Nephron (organoid): ENCODE measurements at regions not wholly inside any gene's neighbourhood (a gene's known extent, or its start where the extent isn't known, plus 50 kb on each side); places are given as distances from the start of the nearest gene placed in this dataset.

Source experiments
- H3K27ac Mint-ChIP-seq, 3 experiments: 2 replicates each; pipeline ENCODE4 v1.8.0; 2020; ENCODE audit warnings: mixed read lengths in 3 of 3, mild to moderate bottlenecking in 2 of 3, moderate library complexity in 1 of 3
- H3K27me3 Mint-ChIP-seq: 2 replicates; pipeline ENCODE4 v1.8.0; 2021; ENCODE audit warnings: low read depth, mild to moderate bottlenecking, moderate library complexity, mixed read lengths
- H3K36me3 Mint-ChIP-seq: 2 replicates; pipeline ENCODE4 v1.8.0; 2020; ENCODE audit warnings: low read depth, mixed read lengths
- H3K4me1 Mint-ChIP-seq: 2 replicates; pipeline ENCODE4 v1.8.0; 2020; ENCODE audit warnings: mixed read lengths
- H3K4me3 Mint-ChIP-seq, 3 experiments: 2 replicates each; pipeline ENCODE4 v1.8.0; 2020; ENCODE audit warnings: mild to moderate bottlenecking in 3 of 3, mixed read lengths in 3 of 3, moderate library complexity in 2 of 3
- H3K9me3 Mint-ChIP-seq: 2 replicates; pipeline ENCODE4 v1.8.0; 2020; ENCODE audit warnings: mixed read lengths
- CTCF ChIP-seq, 3 experiments: fragments of 200-600 bp; sonication (generic); IDR thresholded peaks; one replicate each; pipeline ENCODE4 v1.5.0; 2021; ENCODE audit warnings: antibody characterized with exemption in 3 of 3; ENCODE audit not compliant: unreplicated experiment in 3 of 3

GRCh38 chr10:44298713-44299112, 86.2 kb downstream of the CXCL12 start:
- Mint-ChIP-seq H3K27ac (no peak overlapping the region), H3K4me1 (peaks cover 6% of the 10 kb centered on the region), H3K27me3 (peaks cover 4% of the 10 kb centered on the region), H3K9me3 (peaks cover 2% of the 10 kb centered on the region), H3K36me3 (no peaks in the 10 kb centered on the region), H3K4me3 (no peak overlapping the region)
- TF ChIP-seq CTCF (IDR thresholded peaks at IDR 0.05; ENCODE audit: unreplicated experiment in 3 of 3), result no peak

DNA sequence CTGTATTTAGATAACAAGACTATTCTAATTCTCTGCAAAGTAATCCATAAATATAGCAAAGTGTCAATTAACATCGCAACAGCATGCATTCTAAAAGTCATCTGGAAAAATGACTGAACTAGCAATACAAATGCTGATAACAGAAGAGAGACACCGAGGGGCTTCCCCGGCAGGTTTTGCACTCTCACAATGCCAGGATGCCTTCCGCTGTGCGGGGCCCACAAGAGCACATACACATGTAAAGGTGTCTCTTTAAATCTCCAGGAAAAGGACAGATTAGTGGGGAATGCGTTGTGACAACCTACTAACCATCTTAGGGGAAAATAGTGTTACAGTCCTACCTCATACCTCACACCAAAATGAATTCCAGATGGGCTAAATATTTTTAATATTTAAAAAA, 86.9 kb downstream of the CXCL12 start:
- Mint-ChIP-seq H3K27ac (no peak overlapping the region), H3K27me3 (peaks cover 4% of the 10 kb centered on the region), H3K36me3 (no peaks in the 10 kb centered on the region)

GRCh38 chr10:44295644-44296241, 89.2 kb downstream of the CXCL12 start:
- Mint-ChIP-seq H3K4me3 (no peak overlapping the region), H3K9me3 (no peaks in the 10 kb centered on the region), H3K4me1 (peaks cover 8% of the 10 kb centered on the region), H3K27me3 (peaks cover 10% of the 10 kb centered on the region), H3K36me3 (no peaks in the 10 kb centered on the region), H3K27ac (no peak overlapping the region)
- TF ChIP-seq CTCF (IDR thresholded peaks at IDR 0.05; ENCODE audit: unreplicated experiment in 3 of 3), result no peak

More for the DNA sequence above, 86.9 kb downstream of the CXCL12 start:
- peaks cover 6% of the 10 kb centered on the region for H3K4me1 Mint-ChIP-seq
- no peaks in the 10 kb centered on the region for H3K9me3 Mint-ChIP-seq
- no peak for TF ChIP-seq CTCF (IDR thresholded peaks at IDR 0.05; ENCODE audit: unreplicated experiment in 3 of 3)
- no peak overlapping the region for H3K4me3 Mint-ChIP-seq

- Mint-ChIP-seq H3K36me3 (no peaks in the 10 kb centered on the region), H3K4me1 (peaks cover 9% of the 10 kb centered on the region), H3K27me3 (peaks cover 10% of the 10 kb centered on the region), H3K27ac (no peak overlapping the region), H3K4me3 (no peak overlapping the region), H3K9me3 (no peaks in the 10 kb centered on the region)
- no peak for TF ChIP-seq CTCF (IDR thresholded peaks at IDR 0.05; ENCODE audit: unreplicated experiment in 3 of 3)
These were observed 90.0 kb downstream of the CXCL12 start for GRCh38 chr10:44294726-44295412.

DNA sequence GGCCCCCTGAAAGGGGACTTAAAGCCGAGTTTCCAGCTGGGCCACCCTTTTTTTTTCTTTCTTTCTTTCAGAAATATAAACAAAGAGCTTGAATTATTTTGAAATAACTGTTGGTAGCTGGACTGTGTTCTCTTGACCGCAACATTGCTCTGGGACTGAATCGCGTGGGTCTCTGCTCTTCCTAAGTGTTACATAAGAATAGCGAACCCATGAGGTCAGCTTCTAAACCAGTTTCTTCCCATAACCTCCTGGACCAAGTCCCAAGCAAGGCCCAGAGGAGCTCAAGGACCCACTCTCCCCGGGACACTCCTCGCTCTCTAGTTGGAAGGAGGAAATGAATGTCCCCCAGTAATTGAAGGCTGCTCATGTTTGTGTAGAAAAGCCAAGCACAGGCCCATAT, 91.1 kb downstream of the CXCL12 start:
- Mint-ChIP-seq H3K27me3 (peaks cover 10% of the 10 kb centered on the region), H3K27ac (no peak overlapping the region), H3K4me3 (no peak overlapping the region)

More for the DNA sequence above, 91.1 kb downstream of the CXCL12 start:
- Mint-ChIP-seq H3K4me1 (peaks cover 14% of the 10 kb centered on the region), H3K36me3 (no peaks in the 10 kb centered on the region), H3K9me3 (no peaks in the 10 kb centered on the region)
- no peak for TF ChIP-seq CTCF (IDR thresholded peaks at IDR 0.05; ENCODE audit: unreplicated experiment in 3 of 3)
